A673 (cell line): ENCODE measurements at regions not wholly inside any gene's neighbourhood (a gene's known extent, or its start where the extent isn't known, plus 50 kb on each side); places are given as distances from the start of the nearest gene placed in this dataset.

ENCODE experiments used
- BruUV-seq: library from RNA; stranded (reverse); fragments of 400-500 nt; replicated peaks from 2 replicates; lab custom pipeline; 2021; lab: Mats Ljungman, UMichigan
- CTCF ChIA-PET: fragments of 300-600 bp; sonication (Branson Sonifier 250); formaldehyde crosslinking; loops from one replicate; lab custom pipeline; 2022; ENCODE audit warnings: antibody characterized with exemption; lab: Charles Lee
- POLR2A ChIA-PET: fragments of 300-600 bp; sonication (Branson Sonifier 250); formaldehyde crosslinking; loops from one replicate; lab custom pipeline; 2022; ENCODE audit warnings: antibody characterized with exemption; ENCODE audit not compliant: low non-redundant PET; lab: Charles Lee
- DNase-seq: peaks from one replicate; pipeline ENCODE4 v3.0.0-alpha.2; 2015; ENCODE audit warnings: low spot score
- H3K27ac ChIP-seq: fragments of 200-600 bp; sonication (generic); 2 replicates; pipeline ENCODE4 v1.5.1; 2016; ENCODE audit warnings: mixed run types, low read depth, mild to moderate bottlenecking, mixed read lengths, antibody characterized with exemption, low read length; ENCODE audit not compliant: poor library complexity, severe bottlenecking
- H3K27me3 ChIP-seq: fragments of 200-600 bp; sonication (generic); replicated peaks from 2 replicates; pipeline ENCODE4 v1.6.1; 2017; ENCODE audit warnings: mixed run types, low read depth, mild to moderate bottlenecking, mixed read lengths, antibody characterized with exemption, low read length; ENCODE audit not compliant: insufficient read depth, poor library complexity
- H3K36me3 ChIP-seq: fragments of 200-600 bp; sonication (generic); 2 replicates; pipeline ENCODE4 v1.6.1; 2016; ENCODE audit warnings: mixed run types, mild to moderate bottlenecking, mixed read lengths, antibody characterized with exemption, low read length; ENCODE audit not compliant: insufficient read depth, poor library complexity, severe bottlenecking
- H3K4me1 ChIP-seq: fragments of 200-600 bp; sonication (generic); 2 replicates; pipeline ENCODE4 v1.6.1; 2017; ENCODE audit warnings: mixed run types, mild to moderate bottlenecking, mixed read lengths, antibody characterized with exemption, low read length; ENCODE audit not compliant: insufficient read depth, poor library complexity, severe bottlenecking
- H3K4me3 ChIP-seq: fragments of 200-600 bp; sonication (generic); 2 replicates; pipeline ENCODE4 v1.5.1; 2016; ENCODE audit warnings: low read depth, mixed run types, mild to moderate bottlenecking, mixed read lengths, low read length; ENCODE audit not compliant: poor library complexity, severe bottlenecking
- H3K9me3 ChIP-seq: fragments of 200-600 bp; sonication (generic); 2 replicates; pipeline ENCODE4 v1.6.1; 2016; ENCODE audit warnings: mixed run types, low read depth, mild to moderate bottlenecking, mixed read lengths, antibody characterized with exemption, low read length; ENCODE audit not compliant: poor library complexity, severe bottlenecking
- EZH2 ChIP-seq: fragments of 200-600 bp; sonication (generic); IDR thresholded peaks from 2 replicates; pipeline ENCODE4 v1.6.1; 2017; ENCODE audit warnings: borderline replicate concordance, low read depth, mild to moderate bottlenecking, mixed read lengths, antibody characterized with exemption, low read length; ENCODE audit not compliant: poor library complexity, severe bottlenecking
- intact Hi-C: fragments of 100-400 bp; cut with micrococcal nuclease; formaldehyde crosslinking; loops from one replicate; pipeline ENCODE4 v1.10.0; 2022; ENCODE audit not compliant: unreplicated experiment
- TF ChIP-seq, protein P1 (sequence below): fragments of 300-800, 200-600 bp; sonication (generic); conservative IDR thresholded peaks from 2 replicates; pipeline ENCODE4 v1.5.1; 2017; ENCODE audit warnings: low read depth, mild to moderate bottlenecking, antibody characterized with exemption, low read length, moderate library complexity, mixed read lengths

DNA sequence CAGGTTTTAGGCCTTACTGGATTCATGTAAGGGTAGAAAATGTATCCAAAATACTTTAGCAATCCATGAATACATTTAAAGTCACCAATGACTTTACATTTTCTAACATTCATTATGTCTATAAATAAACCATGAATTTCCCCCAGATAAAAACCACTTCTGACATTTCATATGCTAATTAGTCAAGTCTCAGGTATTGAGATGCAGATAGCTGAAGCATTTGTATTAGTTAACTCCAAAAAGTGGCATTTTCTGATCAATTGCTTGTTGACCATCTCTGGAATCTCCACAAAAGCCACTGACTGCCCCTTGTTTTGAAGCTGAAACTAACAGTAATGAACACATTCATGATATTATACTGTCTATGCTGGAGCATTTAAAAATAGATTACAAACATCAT is 68.4 kb upstream of the RAP2B start:
- H3K27me3 ChIP-seq = no peaks in the 10 kb centered on the region
- POLR2A ChIA-PET = no interaction called here

GRCh38 chr3:153094386-153094785 is 67.6 kb upstream of the RAP2B start:
- H3K4me3 ChIP-seq = no peak overlapping the region
- no peaks in the 10 kb centered on the region for H3K27me3 ChIP-seq
- BruUV-seq = no TSS peak
- ChIA-PET CTCF (no interaction called here), POLR2A (no interaction called here)
- intact Hi-C loops = no loop called here
- TF ChIP-seq, protein P1, sequence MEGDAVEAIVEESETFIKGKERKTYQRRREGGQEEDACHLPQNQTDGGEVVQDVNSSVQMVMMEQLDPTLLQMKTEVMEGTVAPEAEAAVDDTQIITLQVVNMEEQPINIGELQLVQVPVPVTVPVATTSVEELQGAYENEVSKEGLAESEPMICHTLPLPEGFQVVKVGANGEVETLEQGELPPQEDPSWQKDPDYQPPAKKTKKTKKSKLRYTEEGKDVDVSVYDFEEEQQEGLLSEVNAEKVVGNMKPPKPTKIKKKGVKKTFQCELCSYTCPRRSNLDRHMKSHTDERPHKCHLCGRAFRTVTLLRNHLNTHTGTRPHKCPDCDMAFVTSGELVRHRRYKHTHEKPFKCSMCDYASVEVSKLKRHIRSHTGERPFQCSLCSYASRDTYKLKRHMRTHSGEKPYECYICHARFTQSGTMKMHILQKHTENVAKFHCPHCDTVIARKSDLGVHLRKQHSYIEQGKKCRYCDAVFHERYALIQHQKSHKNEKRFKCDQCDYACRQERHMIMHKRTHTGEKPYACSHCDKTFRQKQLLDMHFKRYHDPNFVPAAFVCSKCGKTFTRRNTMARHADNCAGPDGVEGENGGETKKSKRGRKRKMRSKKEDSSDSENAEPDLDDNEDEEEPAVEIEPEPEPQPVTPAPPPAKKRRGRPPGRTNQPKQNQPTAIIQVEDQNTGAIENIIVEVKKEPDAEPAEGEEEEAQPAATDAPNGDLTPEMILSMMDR = no peak
- no peak for TF ChIP-seq EZH2
- H3K4me1 ChIP-seq = peaks cover 13% of the 10 kb centered on the region
- no peak overlapping the region for H3K27ac ChIP-seq
- no peak for DNase-seq
- H3K9me3 ChIP-seq = no peaks in the 10 kb centered on the region
- H3K36me3 ChIP-seq = no peaks in the 10 kb centered on the region

More for the DNA sequence above, 68.4 kb upstream of the RAP2B start:
- H3K9me3 ChIP-seq = no peaks in the 10 kb centered on the region
- TF ChIP-seq, protein P1 = no peak
- no peak for TF ChIP-seq EZH2
- no peak overlapping the region for H3K27ac ChIP-seq
- CTCF ChIA-PET = no interaction called here
- no peak for DNase-seq
- intact Hi-C loops = no loop called here
- H3K36me3 ChIP-seq = no peaks in the 10 kb centered on the region
- BruUV-seq = no TSS peak
- H3K4me3 ChIP-seq = no peak overlapping the region
- H3K4me1 ChIP-seq = peaks cover 13% of the 10 kb centered on the region

GRCh38 chr3:153095441-153095840 is 66.6 kb upstream of the RAP2B start:
- Histone ChIP-seq H3K4me1 (peaks cover 13% of the 10 kb centered on the region), H3K9me3 (no peaks in the 10 kb centered on the region), H3K27me3 (no peaks in the 10 kb centered on the region), H3K36me3 (no peaks in the 10 kb centered on the region), H3K27ac (no peak overlapping the region), H3K4me3 (no peak overlapping the region)
- ChIA-PET POLR2A (no interaction called here), CTCF (no interaction called here)
- intact Hi-C loops = no loop called here
- no peak for DNase-seq
- TF ChIP-seq EZH2 = no peak
- TF ChIP-seq, protein P1 = no peak
- no TSS peak for BruUV-seq
